HepG2 (cell line): ENCODE measurements at regions not wholly inside any gene's neighbourhood (a gene's known extent, or its start where the extent isn't known, plus 50 kb on each side); places are given as distances from the start of the nearest gene placed in this dataset.
A peak's percentile ranks its signal among the peaks of the same experiment; 100 is the strongest.

Source experiments
- ELF1 ChIP-seq: sonication (generic); formaldehyde crosslinking; IDR thresholded peaks from 2 replicates; pipeline ENCODE4 v1.4.0; 2020; ENCODE audit warnings: missing genetic modification reagents
- FOXA1 ChIP-seq, 2 experiments: fragments of 450-650 bp in 1 of 2; sonication (generic) in 1 of 2; formaldehyde crosslinking in 1 of 2; IDR thresholded peaks; 2 replicates each; pipeline versions ENCODE4 v1.4.0 to v1.6.1; 2016 to 2020; ENCODE audit warnings: missing genetic modification reagents in 1 of 2
- GATA4 ChIP-seq: sonication (generic); IDR thresholded peaks from 2 replicates; pipeline ENCODE4 v1.6.1; 2016; ENCODE audit warnings: antibody characterized with exemption, low read depth, borderline replicate concordance
- PPARG ChIP-seq: conservative IDR thresholded peaks from 2 replicates; pipeline ENCODE4 v1.6.1; 2016; ENCODE audit warnings: missing biosample characterization, missing genetic modification reagents
- RXRB ChIP-seq: IDR thresholded peaks from 2 replicates; pipeline ENCODE4 v1.6.1; 2016; ENCODE audit warnings: borderline replicate concordance, missing genetic modification reagents, missing compliant biosample characterization
- ZFP90 ChIP-seq: sonication (generic); formaldehyde crosslinking; IDR thresholded peaks from 2 replicates; pipeline ENCODE4 v1.8.0; 2022; ENCODE audit warnings: missing genetic modification reagents, mild to moderate bottlenecking, inconsistent platforms, borderline replicate concordance
- ZNF615 ChIP-seq: sonication (generic); formaldehyde crosslinking; IDR thresholded peaks from 2 replicates; pipeline ENCODE4 v1.5.0; 2020; ENCODE audit warnings: mild to moderate bottlenecking, missing genetic modification reagents, borderline replicate concordance
- TF ChIP-seq, protein P1 (sequence below): fragments of 450-650 bp; IDR thresholded peaks from 2 replicates; pipeline ENCODE4 v1.6.1; 2016
- TF ChIP-seq, protein P2 (sequence below): sonication (generic); formaldehyde crosslinking; conservative IDR thresholded peaks from 2 replicates; pipeline ENCODE4 v1.4.0; 2020; ENCODE audit warnings: mild to moderate bottlenecking, missing genetic modification reagents, moderate library complexity
- TF ChIP-seq, protein P3 (sequence below): sonication (generic); formaldehyde crosslinking; IDR thresholded peaks from 2 replicates; pipeline ENCODE4 v1.5.0; 2020; ENCODE audit warnings: missing genetic modification reagents

DNA sequence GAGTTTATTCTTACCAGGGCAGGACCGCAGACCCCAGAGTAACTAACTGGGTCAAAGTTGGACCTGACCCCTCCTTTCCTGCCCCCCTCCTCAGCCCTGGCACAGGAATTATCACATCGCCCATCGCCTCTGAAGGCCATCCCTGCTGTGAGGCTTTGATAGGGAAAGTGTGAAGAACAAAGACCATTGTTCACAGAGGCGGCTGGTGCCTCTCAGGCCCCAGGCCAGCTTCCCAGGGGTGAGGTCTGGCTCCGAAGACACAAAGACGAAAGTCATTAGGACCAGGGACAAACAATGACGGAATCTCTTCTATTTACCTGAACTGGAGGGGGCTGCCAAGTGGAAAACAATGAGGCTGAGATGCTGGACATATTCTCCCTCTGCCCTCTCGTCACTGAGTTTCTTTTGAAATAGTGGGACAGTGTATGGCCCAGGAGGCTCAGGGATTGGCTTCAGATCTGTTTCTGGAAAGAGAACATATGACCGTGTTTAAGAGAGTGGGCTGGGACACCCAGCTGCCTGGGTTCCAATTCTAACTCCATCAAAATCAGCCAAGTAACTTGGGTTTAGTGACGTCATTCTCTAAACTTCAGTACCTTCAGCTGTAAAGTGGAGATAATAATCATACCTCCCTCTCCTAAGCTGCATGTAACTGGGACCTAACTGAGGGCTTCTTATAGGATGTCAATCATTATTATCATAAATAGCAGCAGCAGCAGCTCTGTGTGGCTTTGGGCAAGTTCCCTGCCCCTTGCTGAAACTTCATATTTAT lies 769.4 kb downstream of the MED13L start (continued):
- peak; percentile 95 for TF ChIP-seq PPARG
- no peak for TF ChIP-seq FOXA1 (IDR thresholded peaks at IDR 0.05)
- TF ChIP-seq FOXA1 (CRISPR knock-in tag; IDR thresholded peaks at IDR 0.05): peak; percentile 55
- TF ChIP-seq GATA4: peak; percentile 80
- TF ChIP-seq RXRB: peak; percentile 87
- TF ChIP-seq, protein P1, sequence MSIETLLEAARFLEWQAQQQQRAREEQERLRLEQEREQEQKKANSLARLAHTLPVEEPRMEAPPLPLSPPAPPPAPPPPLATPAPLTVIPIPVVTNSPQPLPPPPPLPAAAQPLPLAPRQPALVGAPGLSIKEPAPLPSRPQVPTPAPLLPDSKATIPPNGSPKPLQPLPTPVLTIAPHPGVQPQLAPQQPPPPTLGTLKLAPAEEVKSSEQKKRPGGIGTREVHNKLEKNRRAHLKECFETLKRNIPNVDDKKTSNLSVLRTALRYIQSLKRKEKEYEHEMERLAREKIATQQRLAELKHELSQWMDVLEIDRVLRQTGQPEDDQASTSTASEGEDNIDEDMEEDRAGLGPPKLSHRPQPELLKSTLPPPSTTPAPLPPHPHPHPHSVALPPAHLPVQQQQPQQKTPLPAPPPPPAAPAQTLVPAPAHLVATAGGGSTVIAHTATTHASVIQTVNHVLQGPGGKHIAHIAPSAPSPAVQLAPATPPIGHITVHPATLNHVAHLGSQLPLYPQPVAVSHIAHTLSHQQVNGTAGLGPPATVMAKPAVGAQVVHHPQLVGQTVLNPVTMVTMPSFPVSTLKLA: no peak
- no peak for TF ChIP-seq ZFP90 (CRISPR knock-in tag)
- TF ChIP-seq, protein P2, sequence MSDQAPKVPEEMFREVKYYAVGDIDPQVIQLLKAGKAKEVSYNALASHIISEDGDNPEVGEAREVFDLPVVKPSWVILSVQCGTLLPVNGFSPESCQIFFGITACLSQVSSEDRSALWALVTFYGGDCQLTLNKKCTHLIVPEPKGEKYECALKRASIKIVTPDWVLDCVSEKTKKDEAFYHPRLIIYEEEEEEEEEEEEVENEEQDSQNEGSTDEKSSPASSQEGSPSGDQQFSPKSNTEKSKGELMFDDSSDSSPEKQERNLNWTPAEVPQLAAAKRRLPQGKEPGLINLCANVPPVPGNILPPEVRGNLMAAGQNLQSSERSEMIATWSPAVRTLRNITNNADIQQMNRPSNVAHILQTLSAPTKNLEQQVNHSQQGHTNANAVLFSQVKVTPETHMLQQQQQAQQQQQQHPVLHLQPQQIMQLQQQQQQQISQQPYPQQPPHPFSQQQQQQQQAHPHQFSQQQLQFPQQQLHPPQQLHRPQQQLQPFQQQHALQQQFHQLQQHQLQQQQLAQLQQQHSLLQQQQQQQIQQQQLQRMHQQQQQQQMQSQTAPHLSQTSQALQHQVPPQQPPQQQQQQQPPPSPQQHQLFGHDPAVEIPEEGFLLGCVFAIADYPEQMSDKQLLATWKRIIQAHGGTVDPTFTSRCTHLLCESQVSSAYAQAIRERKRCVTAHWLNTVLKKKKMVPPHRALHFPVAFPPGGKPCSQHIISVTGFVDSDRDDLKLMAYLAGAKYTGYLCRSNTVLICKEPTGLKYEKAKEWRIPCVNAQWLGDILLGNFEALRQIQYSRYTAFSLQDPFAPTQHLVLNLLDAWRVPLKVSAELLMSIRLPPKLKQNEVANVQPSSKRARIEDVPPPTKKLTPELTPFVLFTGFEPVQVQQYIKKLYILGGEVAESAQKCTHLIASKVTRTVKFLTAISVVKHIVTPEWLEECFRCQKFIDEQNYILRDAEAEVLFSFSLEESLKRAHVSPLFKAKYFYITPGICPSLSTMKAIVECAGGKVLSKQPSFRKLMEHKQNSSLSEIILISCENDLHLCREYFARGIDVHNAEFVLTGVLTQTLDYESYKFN (CRISPR knock-in tag): peak; percentile 45; the same call in 1 of the 2 replicates
- TF ChIP-seq, protein P3, sequence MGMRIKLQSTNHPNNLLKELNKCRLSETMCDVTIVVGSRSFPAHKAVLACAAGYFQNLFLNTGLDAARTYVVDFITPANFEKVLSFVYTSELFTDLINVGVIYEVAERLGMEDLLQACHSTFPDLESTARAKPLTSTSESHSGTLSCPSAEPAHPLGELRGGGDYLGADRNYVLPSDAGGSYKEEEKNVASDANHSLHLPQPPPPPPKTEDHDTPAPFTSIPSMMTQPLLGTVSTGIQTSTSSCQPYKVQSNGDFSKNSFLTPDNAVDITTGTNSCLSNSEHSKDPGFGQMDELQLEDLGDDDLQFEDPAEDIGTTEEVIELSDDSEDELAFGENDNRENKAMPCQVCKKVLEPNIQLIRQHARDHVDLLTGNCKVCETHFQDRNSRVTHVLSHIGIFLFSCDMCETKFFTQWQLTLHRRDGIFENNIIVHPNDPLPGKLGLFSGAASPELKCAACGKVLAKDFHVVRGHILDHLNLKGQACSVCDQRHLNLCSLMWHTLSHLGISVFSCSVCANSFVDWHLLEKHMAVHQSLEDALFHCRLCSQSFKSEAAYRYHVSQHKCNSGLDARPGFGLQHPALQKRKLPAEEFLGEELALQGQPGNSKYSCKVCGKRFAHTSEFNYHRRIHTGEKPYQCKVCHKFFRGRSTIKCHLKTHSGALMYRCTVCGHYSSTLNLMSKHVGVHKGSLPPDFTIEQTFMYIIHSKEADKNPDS: no peak
- TF ChIP-seq ELF1 (CRISPR knock-in tag): 0 out of 2 replicates have a peak, but pooled peaks have one; percentile 20
- TF ChIP-seq ZNF615 (CRISPR knock-in tag): no peak
